Esophagus muscularis mucosa (tissue), 4 donors: ENCODE measurements at regions not wholly inside any gene's neighbourhood (a gene's known extent, or its start where the extent isn't known, plus 50 kb on each side); places are given as distances from the start of the nearest gene placed in this dataset.

Source experiments
- DNase-seq: peaks from one replicate; pipeline ENCODE4 v3.0.0-alpha.2; 2017; ENCODE audit errors: extremely low spot score
- H3K27ac ChIP-seq, 4 donors: fragments of 200-600 bp; sonication (generic); replicated peaks in 1 of 4; 1 replicate in 3 of 4; 2 replicates in 1 of 4; pipeline ENCODE4 v1.5.1; 2016 to 2019; ENCODE audit warnings: mild to moderate bottlenecking in 1 of 4
- H3K27me3 ChIP-seq, 4 donors: fragments of 200-600 bp; sonication (generic); one replicate each; pipeline versions ENCODE4 v1.5.1 to v1.6.0; 2016 to 2019
- H3K36me3 ChIP-seq, 4 donors: fragments of 200-600 bp; sonication (generic); one replicate each; pipeline ENCODE4 v1.5.1; 2016 to 2019
- H3K4me1 ChIP-seq, 4 donors: fragments of 200-600 bp; sonication (generic); one replicate each; pipeline ENCODE4 v1.5.1; 2016 to 2019
- H3K4me3 ChIP-seq, 4 donors: fragments of 200-600 bp; sonication (generic); 1 replicate in 2 of 4; 2 replicates in 2 of 4; pipeline ENCODE4 v1.5.1; 2016 to 2019; ENCODE audit warnings: mild to moderate bottlenecking in 4 of 4, moderate library complexity in 1 of 4
- H3K9me3 ChIP-seq, 4 donors: fragments of 200-600 bp; sonication (generic); 1 replicate in 3 of 4; 2 replicates in 1 of 4; pipeline ENCODE4 v1.5.1; 2016 to 2019
- CTCF ChIP-seq, 3 experiments: fragments of 200-600 bp in 2 of 3; fragments of 450-650 bp in 1 of 3; sonication (generic) in 2 of 3; IDR thresholded peaks; one replicate each; pipeline ENCODE4 v1.5.1; 2017 to 2019; ENCODE audit warnings: antibody characterized with exemption in 3 of 3, mild to moderate bottlenecking in 2 of 3, moderate library complexity in 1 of 3
- EP300 ChIP-seq: sonication (generic); formaldehyde crosslinking; IDR thresholded peaks from one replicate; pipeline ENCODE4 v1.6.1; 2017; ENCODE audit warnings: antibody characterized with exemption
- POLR2A ChIP-seq: fragments of 450-650 bp; IDR thresholded peaks from one replicate; pipeline ENCODE4 v1.6.1; 2017; ENCODE audit warnings: antibody characterized with exemption, moderate library complexity, mild to moderate bottlenecking, low read depth
- POLR2AphosphoS5 ChIP-seq, 2 donors: sonication (generic); formaldehyde crosslinking; IDR thresholded peaks; one replicate each; pipeline ENCODE4 v1.6.1; 2017; ENCODE audit warnings: antibody characterized with exemption in 2 of 2
- WGBS: methylation state at CpG from one replicate; pipeline ENCODE4 v1.1.5; 2018; 5-methylcytosine and 5-hydroxymethylcytosine counted together
- intact Hi-C: fragments of 100-400 bp; cut with DNase I; formaldehyde crosslinking; loops from one replicate; pipeline ENCODE4 v1.15.1; 2023

GRCh38 chr1:98278055-98278454 is 357.2 kb upstream of the DPYD start:
- no peaks in the 10 kb centered on the region for H3K4me1 ChIP-seq
- intact Hi-C loops, result no loop called here
- DNase-seq, result no peak
- no peaks in the 10 kb centered on the region for H3K9me3 ChIP-seq
- no peak overlapping the region for H3K4me3 ChIP-seq
- WGBS, result 67% methylated on average over 3 of the region's 3 CpGs
- TF ChIP-seq POLR2AphosphoS5 (IDR thresholded peaks at IDR 0.05) (no peak), POLR2A (no peak), EP300 (no peak), CTCF (IDR thresholded peaks at IDR 0.05) (no peak)
- no peaks in the 10 kb centered on the region for H3K27me3 ChIP-seq
- no peaks in the 10 kb centered on the region for H3K36me3 ChIP-seq
- no peak overlapping the region for H3K27ac ChIP-seq

- no peaks in the 10 kb centered on the region for H3K4me1 ChIP-seq
Measured at GRCh38 chr1:98277118-98277517, 356.3 kb upstream of the DPYD start.

GRCh38 chr1:98276514-98276913 is 355.7 kb upstream of the DPYD start:
- Histone ChIP-seq H3K36me3 (no peaks in the 10 kb centered on the region), H3K9me3 (no peaks in the 10 kb centered on the region), H3K4me3 (no peak overlapping the region), H3K27me3 (no peaks in the 10 kb centered on the region), H3K4me1 (no peaks in the 10 kb centered on the region), H3K27ac (no peak overlapping the region)
- no peak for TF ChIP-seq EP300
- WGBS, result 97% methylated on average over 2 of the region's 2 CpGs
- intact Hi-C loops, result no loop called here
- DNase-seq, result no peak

More at GRCh38 chr1:98277118-98277517, 356.3 kb upstream of the DPYD start:
- intact Hi-C loops, result no loop called here
- TF ChIP-seq EP300 (no peak), POLR2A (no peak), POLR2AphosphoS5 (IDR thresholded peaks at IDR 0.05) (no peak), CTCF (IDR thresholded peaks at IDR 0.05) (no peak)
- no peaks in the 10 kb centered on the region for H3K9me3 ChIP-seq
- no peaks in the 10 kb centered on the region for H3K36me3 ChIP-seq
- no peaks in the 10 kb centered on the region for H3K27me3 ChIP-seq
- DNase-seq, result no peak
- H3K4me3 ChIP-seq, result no peak overlapping the region
- no peak overlapping the region for H3K27ac ChIP-seq
- WGBS, result 46% methylated on average over 2 of the region's 2 CpGs

- no peaks in the 10 kb centered on the region for H3K9me3 ChIP-seq
- 39% methylated on average over 3 of the region's 3 CpGs for WGBS
- no peak for TF ChIP-seq POLR2AphosphoS5 (IDR thresholded peaks at IDR 0.05)
- TF ChIP-seq CTCF (IDR thresholded peaks at IDR 0.05), result no peak
- no peak for TF ChIP-seq POLR2A
- TF ChIP-seq EP300, result no peak
- H3K4me1 ChIP-seq, result no peaks in the 10 kb centered on the region
- no peak overlapping the region for H3K4me3 ChIP-seq
- H3K36me3 ChIP-seq, result no peaks in the 10 kb centered on the region
- no peak overlapping the region for H3K27ac ChIP-seq
- no peak for DNase-seq
- H3K27me3 ChIP-seq, result no peaks in the 10 kb centered on the region
- intact Hi-C loops, result no loop called here
Measured at GRCh38 chr1:98268316-98268715, 347.5 kb upstream of the DPYD start.

GRCh38 chr1:98267423-98267822 is 346.6 kb upstream of the DPYD start:
- no peak for DNase-seq
- no peak overlapping the region for H3K4me3 ChIP-seq
- H3K27me3 ChIP-seq, result no peaks in the 10 kb centered on the region
- 85% methylated on average over 3 of the region's 3 CpGs for WGBS
- no peak overlapping the region for H3K27ac ChIP-seq
- no peaks in the 10 kb centered on the region for H3K4me1 ChIP-seq
- H3K9me3 ChIP-seq, result no peaks in the 10 kb centered on the region
- no peak for TF ChIP-seq EP300
- TF ChIP-seq CTCF (IDR thresholded peaks at IDR 0.05), result no peak
- no peaks in the 10 kb centered on the region for H3K36me3 ChIP-seq
- intact Hi-C loops, result no loop called here
